Right lobe of liver (tissue), 6 donors: ENCODE measurements at regions not wholly inside any gene's neighbourhood (a gene's known extent, or its start where the extent isn't known, plus 50 kb on each side); places are given as distances from the start of the nearest gene placed in this dataset.

Source experiments
- ATAC-seq, 4 donors: fragments of 200-7000 bp; cut with Tn5 transposase; one replicate each; pipeline ENCODE4 v1.9.1; 2020; ENCODE audit warnings: mild to moderate bottlenecking in 4 of 4, moderate library complexity in 4 of 4
- DNase-seq, 3 donors: peaks; one replicate each; pipeline ENCODE4 v3.0.0-alpha.2; 2020
- H3K27ac ChIP-seq, 3 donors: fragments of 200-600 bp; one replicate each; pipeline ENCODE4 v1.8.0; 2022
- H3K27me3 ChIP-seq, 2 donors: fragments of 200-600 bp; one replicate each; pipeline ENCODE4 v1.8.0; 2022
- H3K36me3 ChIP-seq, 4 donors: fragments of 200-600 bp; sonication (generic) in 1 of 4; one replicate each; pipeline versions ENCODE4 v1.5.1 to v1.8.0; 2017 to 2022; ENCODE audit warnings: control low read depth in 1 of 4
- H3K4me1 ChIP-seq, 4 donors: fragments of 200-600 bp; sonication (generic) in 1 of 4; one replicate each; pipeline versions ENCODE4 v1.5.1 to v1.8.0; 2017 to 2022; ENCODE audit warnings: control low read depth in 1 of 4
- H3K4me3 ChIP-seq, 3 donors: fragments of 200-600 bp; one replicate each; pipeline ENCODE4 v1.8.0; 2022
- H3K9me3 ChIP-seq, 4 donors: fragments of 200-600 bp; sonication (generic) in 1 of 4; one replicate each; pipeline versions ENCODE4 v1.5.1 to v1.8.0; 2017 to 2022; ENCODE audit warnings: control low read depth in 1 of 4
- POLR2A ChIP-seq: fragments of 450-650 bp; IDR thresholded peaks from one replicate; pipeline ENCODE4 v1.6.1; 2017; ENCODE audit warnings: antibody characterized with exemption, mild to moderate bottlenecking
- WGBS: methylation state at CpG from one replicate; pipeline ENCODE4 v1.1.6; 2018; ENCODE audit warnings: low coverage, low lambda C conversion rate; ENCODE audit not compliant: insufficient coverage; ENCODE audit errors: missing lambda C conversion rate; 5-methylcytosine and 5-hydroxymethylcytosine counted together
- intact Hi-C, 2 donors: fragments of 100-400 bp; cut with DNase I; formaldehyde crosslinking; loops; one replicate each; pipeline versions ENCODE4 v1.11.2 to v1.14.1; 2022
- TF ChIP-seq, protein P1 (sequence below), 4 donors: fragments of 200-600 bp in 3 of 4; fragments of 450-650 bp in 1 of 4; IDR thresholded peaks; one replicate each; pipeline versions ENCODE4 v1.5.1 to v1.8.0; 2016 to 2022; ENCODE audit warnings: antibody characterized with exemption in 4 of 4, mild to moderate bottlenecking in 2 of 4
- donor health status: DM: no; HTN: yes; CAD: no.
- donor health status: DM: no; HTN: no; CAD: no.
- donor health status: DM: no; HTN: no; CAD: no.
- donor health status: DM: no; HTN: yes; CAD: no.
- donor health status: DM: no; HTN: yes; CAD: no.

- no peak for DNase-seq
- intact Hi-C loops = no loop called here
- ATAC-seq = no peak
These were observed 175.7 kb upstream of the TANK start for GRCh38 chr2:160984426-160985077.

DNA sequence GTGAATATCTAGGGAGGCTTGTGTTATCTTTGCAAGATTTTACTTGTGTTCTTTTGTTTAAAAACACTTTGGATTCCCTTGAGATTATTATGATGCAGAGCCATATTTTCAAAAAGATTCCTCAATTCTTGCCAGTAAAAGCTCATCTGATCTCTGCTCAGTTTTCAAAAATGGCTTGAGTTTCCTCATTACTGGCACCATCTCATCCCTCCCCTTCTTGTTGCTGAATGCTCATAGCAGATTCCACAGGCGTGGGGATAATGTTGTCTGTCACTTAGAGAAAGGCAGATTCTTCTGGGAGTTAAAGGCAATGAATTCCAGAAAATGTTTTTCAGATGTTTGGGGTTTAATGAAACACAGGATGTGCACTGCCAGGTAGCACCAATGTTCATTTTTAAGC is 170.4 kb upstream of the TANK start:
- no peak for TF ChIP-seq POLR2A
- TF ChIP-seq, protein P1, sequence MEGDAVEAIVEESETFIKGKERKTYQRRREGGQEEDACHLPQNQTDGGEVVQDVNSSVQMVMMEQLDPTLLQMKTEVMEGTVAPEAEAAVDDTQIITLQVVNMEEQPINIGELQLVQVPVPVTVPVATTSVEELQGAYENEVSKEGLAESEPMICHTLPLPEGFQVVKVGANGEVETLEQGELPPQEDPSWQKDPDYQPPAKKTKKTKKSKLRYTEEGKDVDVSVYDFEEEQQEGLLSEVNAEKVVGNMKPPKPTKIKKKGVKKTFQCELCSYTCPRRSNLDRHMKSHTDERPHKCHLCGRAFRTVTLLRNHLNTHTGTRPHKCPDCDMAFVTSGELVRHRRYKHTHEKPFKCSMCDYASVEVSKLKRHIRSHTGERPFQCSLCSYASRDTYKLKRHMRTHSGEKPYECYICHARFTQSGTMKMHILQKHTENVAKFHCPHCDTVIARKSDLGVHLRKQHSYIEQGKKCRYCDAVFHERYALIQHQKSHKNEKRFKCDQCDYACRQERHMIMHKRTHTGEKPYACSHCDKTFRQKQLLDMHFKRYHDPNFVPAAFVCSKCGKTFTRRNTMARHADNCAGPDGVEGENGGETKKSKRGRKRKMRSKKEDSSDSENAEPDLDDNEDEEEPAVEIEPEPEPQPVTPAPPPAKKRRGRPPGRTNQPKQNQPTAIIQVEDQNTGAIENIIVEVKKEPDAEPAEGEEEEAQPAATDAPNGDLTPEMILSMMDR (IDR thresholded peaks at IDR 0.05) = no peak
- 38% methylated on average over 1 of the region's 1 CpG for WGBS
- intact Hi-C loops = no loop called here

More at GRCh38 chr2:160984426-160985077, 175.7 kb upstream of the TANK start:
- H3K4me3 ChIP-seq = no peak overlapping the region
- H3K36me3 ChIP-seq = no peaks in the 10 kb centered on the region
- H3K4me1 ChIP-seq = no peaks in the 10 kb centered on the region
- TF ChIP-seq POLR2A = no peak
- TF ChIP-seq, protein P1 (IDR thresholded peaks at IDR 0.05) = no peak
- 68% methylated on average over 3 of the region's 3 CpGs for WGBS
- H3K27ac ChIP-seq = no peak overlapping the region
- no peaks in the 10 kb centered on the region for H3K27me3 ChIP-seq
- H3K9me3 ChIP-seq = no peaks in the 10 kb centered on the region

DNA sequence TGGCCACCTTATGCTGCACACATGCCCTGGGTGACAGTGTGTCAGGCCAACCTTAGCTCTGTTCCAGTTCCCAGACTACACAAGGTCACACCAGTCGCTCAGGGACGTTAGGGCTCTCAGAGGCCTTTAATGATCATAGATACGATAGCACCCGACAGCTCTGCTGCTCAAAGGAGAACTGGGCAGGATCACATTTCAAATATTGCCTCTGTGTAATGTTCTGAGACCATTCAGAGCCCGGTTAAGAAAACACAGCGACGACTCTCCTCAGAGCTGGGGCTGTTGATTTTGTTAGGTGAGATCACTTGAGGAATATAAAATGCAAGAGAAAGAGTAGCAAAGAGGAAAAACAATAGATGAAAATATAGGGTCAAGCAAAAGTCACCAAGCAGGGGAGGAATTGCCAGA is 166.6 kb upstream of the TANK start:
- no peaks in the 10 kb centered on the region for H3K27me3 ChIP-seq
- WGBS = 60% methylated on average over 5 of the region's 7 CpGs
- no peak for DNase-seq
- H3K27ac ChIP-seq = no peak overlapping the region
- no peaks in the 10 kb centered on the region for H3K36me3 ChIP-seq
- TF ChIP-seq, protein P1 (IDR thresholded peaks at IDR 0.05) = no peak
- no peak for TF ChIP-seq POLR2A
- H3K9me3 ChIP-seq = no peaks in the 10 kb centered on the region
- peaks cover 0 to 3% (median 0%) of the 10 kb centered on the region in 4 donors for H3K4me1 ChIP-seq
- ATAC-seq = no peak
- intact Hi-C loops = no loop called here
- H3K4me3 ChIP-seq = no peak overlapping the region

More for the DNA sequence above, 170.4 kb upstream of the TANK start:
- Histone ChIP-seq H3K4me1 (peaks cover 0 to 3% (median 0%) of the 10 kb centered on the region in 4 donors), H3K9me3 (no peaks in the 10 kb centered on the region), H3K27me3 (no peaks in the 10 kb centered on the region), H3K36me3 (no peaks in the 10 kb centered on the region), H3K4me3 (no peak overlapping the region), H3K27ac (no peak overlapping the region)
- DNase-seq (no peak), ATAC-seq (no peak)

DNA sequence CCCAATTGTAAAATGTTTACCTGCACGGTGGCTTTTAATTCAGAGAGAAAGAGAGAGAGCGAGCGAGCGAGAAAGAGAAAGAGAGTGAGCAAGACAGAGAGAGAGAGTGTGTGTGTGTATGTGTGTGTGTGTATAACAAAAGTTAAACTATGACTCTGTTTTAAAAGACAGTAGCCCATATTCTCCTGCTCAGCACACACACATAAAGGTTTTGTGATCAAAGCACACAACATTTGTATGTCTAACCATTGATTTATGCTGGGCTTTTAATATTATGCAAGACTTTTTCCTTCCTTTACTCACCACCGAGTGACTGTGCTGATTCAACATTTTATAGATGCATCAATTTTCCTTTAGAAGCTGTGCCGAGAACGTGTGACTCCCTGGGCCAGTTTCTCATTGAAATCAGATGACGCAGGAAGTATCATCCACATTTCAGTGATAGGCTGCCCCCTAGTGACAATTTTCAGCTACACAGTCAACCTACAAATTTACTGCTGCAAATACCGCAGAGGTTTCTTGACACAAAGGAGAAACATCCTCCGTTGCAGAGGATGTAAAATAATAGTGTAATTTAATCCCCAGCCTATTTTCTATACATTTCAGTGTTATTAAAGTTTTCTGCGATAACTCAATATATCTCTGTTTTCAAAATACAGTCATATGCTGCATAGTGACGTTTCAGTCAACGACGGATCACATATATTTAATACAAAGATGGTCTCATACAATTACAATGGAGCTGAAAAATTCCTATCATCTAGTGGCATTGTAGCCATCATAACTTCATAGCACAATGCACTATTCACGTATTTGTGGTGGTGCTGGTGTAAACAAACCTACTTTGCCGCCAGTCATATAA is 165.9 kb upstream of the TANK start:
- Histone ChIP-seq H3K27me3 (no peaks in the 10 kb centered on the region), H3K36me3 (no peaks in the 10 kb centered on the region), H3K4me3 (no peak overlapping the region), H3K27ac (no peak overlapping the region), H3K4me1 (peaks cover 0 to 3% (median 0%) of the 10 kb centered on the region in 4 donors), H3K9me3 (no peaks in the 10 kb centered on the region)
- WGBS = 39% methylated on average over 16 of the region's 16 CpGs
- no peak for TF ChIP-seq POLR2A
- TF ChIP-seq, protein P1 (IDR thresholded peaks at IDR 0.05) = peak; percentile 84 to 91 (median 87)
- ATAC-seq = peak; percentile 95 to 100 (median 98)
- DNase-seq = peak in 2 of 3 donors; percentile 54 to 64
- intact Hi-C loops = no loop called here
